ENCODE measurements at regions not wholly inside any gene's neighbourhood (a gene's known extent, or its start where the extent isn't known, plus 50 kb on each side); places are given as distances from the start of the nearest gene placed in this dataset.

DNA sequence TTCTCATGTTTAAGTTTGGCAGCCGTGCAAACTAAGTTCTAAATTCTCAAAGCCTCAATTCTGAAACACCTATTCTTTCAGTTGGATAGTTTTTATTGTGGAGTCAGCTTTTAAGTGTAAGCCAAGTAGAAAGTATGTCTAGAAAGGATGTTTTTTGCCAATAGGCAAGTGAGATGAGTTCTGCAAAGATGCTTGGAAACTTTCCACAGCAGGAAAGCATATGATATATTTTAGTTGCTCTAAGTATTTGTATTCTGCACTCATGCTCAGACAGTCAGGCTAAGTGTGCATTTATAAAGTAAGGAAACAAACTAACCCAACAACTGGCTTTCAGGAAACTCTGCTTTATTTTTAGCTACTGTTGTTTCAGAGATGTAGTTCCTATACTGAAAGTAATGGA is 67.3 kb upstream of the CDH18 start:
- H3K4me1 Mint-ChIP-seq (ENCODE audit: low read depth, unreplicated experiment): no peaks in the 10 kb centered on the region

GRCh38 chr5:20050262-20050661 is 62.3 kb upstream of the CDH18 start:
- Mint-ChIP-seq H3K4me1 (ENCODE audit: low read depth, unreplicated experiment) (no peaks in the 10 kb centered on the region), H3K27me3 (ENCODE audit: unreplicated experiment) (peaks cover 1% of the 10 kb centered on the region), H3K27ac (ENCODE audit: unreplicated experiment) (no peak overlapping the region), H3K4me3 (ENCODE audit: unreplicated experiment) (no peak overlapping the region), H3K9me3 (ENCODE audit: unreplicated experiment) (no peaks in the 10 kb centered on the region), H3K36me3 (ENCODE audit: unreplicated experiment) (no peaks in the 10 kb centered on the region)
- TF ChIP-seq, protein P1, sequence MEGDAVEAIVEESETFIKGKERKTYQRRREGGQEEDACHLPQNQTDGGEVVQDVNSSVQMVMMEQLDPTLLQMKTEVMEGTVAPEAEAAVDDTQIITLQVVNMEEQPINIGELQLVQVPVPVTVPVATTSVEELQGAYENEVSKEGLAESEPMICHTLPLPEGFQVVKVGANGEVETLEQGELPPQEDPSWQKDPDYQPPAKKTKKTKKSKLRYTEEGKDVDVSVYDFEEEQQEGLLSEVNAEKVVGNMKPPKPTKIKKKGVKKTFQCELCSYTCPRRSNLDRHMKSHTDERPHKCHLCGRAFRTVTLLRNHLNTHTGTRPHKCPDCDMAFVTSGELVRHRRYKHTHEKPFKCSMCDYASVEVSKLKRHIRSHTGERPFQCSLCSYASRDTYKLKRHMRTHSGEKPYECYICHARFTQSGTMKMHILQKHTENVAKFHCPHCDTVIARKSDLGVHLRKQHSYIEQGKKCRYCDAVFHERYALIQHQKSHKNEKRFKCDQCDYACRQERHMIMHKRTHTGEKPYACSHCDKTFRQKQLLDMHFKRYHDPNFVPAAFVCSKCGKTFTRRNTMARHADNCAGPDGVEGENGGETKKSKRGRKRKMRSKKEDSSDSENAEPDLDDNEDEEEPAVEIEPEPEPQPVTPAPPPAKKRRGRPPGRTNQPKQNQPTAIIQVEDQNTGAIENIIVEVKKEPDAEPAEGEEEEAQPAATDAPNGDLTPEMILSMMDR (IDR thresholded peaks at IDR 0.05; ENCODE audit: partially characterized antibody, unreplicated experiment): no peak
- no peak for DNase-seq

More for the DNA sequence above, 67.3 kb upstream of the CDH18 start:
- no peak for DNase-seq
- Mint-ChIP-seq H3K36me3 (ENCODE audit: unreplicated experiment) (no peaks in the 10 kb centered on the region), H3K4me3 (ENCODE audit: unreplicated experiment) (no peak overlapping the region), H3K27ac (ENCODE audit: unreplicated experiment) (no peak overlapping the region), H3K9me3 (ENCODE audit: unreplicated experiment) (no peaks in the 10 kb centered on the region), H3K27me3 (ENCODE audit: unreplicated experiment) (no peaks in the 10 kb centered on the region)
- TF ChIP-seq, protein P1 (IDR thresholded peaks at IDR 0.05; ENCODE audit: partially characterized antibody, unreplicated experiment): no peak

- H3K4me1 Mint-ChIP-seq (ENCODE audit: low read depth, unreplicated experiment): no peaks in the 10 kb centered on the region
- H3K36me3 Mint-ChIP-seq (ENCODE audit: unreplicated experiment): no peaks in the 10 kb centered on the region
- H3K27ac Mint-ChIP-seq (ENCODE audit: unreplicated experiment): no peak overlapping the region
- TF ChIP-seq, protein P1 (IDR thresholded peaks at IDR 0.05; ENCODE audit: partially characterized antibody, unreplicated experiment): no peak
- no peak overlapping the region for H3K4me3 Mint-ChIP-seq (ENCODE audit: unreplicated experiment)
- no peak for DNase-seq
- no peaks in the 10 kb centered on the region for H3K9me3 Mint-ChIP-seq (ENCODE audit: unreplicated experiment)
- H3K27me3 Mint-ChIP-seq (ENCODE audit: unreplicated experiment): no peaks in the 10 kb centered on the region
These were observed 56.5 kb upstream of the CDH18 start for GRCh38 chr5:20044460-20044859.

DNA sequence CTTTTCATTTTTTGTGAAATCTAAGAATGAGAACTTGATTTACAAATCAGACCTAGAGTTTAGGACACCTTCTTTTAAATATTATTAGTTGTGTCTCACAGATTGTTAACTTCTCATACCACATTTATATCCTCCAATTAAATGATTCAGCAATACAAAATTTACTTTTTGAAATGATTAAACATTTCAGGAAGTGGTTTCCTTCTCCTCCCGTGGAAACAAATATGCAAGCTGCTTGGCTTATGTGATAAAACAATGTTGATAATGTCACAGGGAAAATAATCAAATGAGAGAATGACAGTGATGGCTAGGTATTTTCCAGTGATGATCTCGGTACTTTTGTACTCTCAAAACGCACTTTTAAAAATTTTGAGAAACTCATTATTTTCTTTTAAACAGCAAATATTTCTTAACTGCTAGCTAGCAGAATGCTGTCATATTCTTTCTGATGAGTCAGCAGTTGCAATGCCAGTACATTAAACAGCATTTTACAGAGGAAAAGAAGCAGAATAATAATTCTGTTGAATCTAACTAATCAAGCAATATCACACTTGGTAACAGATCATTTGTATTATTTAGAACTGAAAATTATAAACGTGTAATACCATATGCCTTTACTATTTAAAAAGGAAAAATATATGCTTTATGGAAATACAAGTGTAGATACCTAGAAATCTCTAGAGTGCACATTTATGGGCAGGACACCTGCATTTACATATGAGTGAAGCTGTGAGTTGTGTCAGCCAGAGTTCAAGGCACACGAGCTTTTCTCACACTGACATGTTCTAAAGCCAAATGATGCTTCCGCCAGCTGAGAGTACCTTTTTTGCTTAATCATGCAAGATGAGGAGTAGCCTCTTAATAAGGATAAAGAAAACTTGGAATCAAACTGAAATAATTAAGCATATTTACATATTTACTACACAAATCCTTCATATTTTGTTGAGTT is 53.6 kb upstream of the CDH18 start:
- DNase-seq: no peak
- TF ChIP-seq, protein P1 (IDR thresholded peaks at IDR 0.05; ENCODE audit: partially characterized antibody, unreplicated experiment): no peak
- Mint-ChIP-seq H3K9me3 (ENCODE audit: unreplicated experiment) (no peaks in the 10 kb centered on the region), H3K4me1 (ENCODE audit: low read depth, unreplicated experiment) (no peaks in the 10 kb centered on the region), H3K4me3 (ENCODE audit: unreplicated experiment) (no peak overlapping the region), H3K27ac (ENCODE audit: unreplicated experiment) (no peak overlapping the region), H3K36me3 (ENCODE audit: unreplicated experiment) (peaks cover 4% of the 10 kb centered on the region), H3K27me3 (ENCODE audit: unreplicated experiment) (no peaks in the 10 kb centered on the region)

GRCh38 chr5:20040901-20041300 is 52.9 kb upstream of the CDH18 start:
- H3K9me3 Mint-ChIP-seq (ENCODE audit: unreplicated experiment): no peaks in the 10 kb centered on the region
- no peak overlapping the region for H3K27ac Mint-ChIP-seq (ENCODE audit: unreplicated experiment)
- no peak overlapping the region for H3K4me3 Mint-ChIP-seq (ENCODE audit: unreplicated experiment)
- no peak for DNase-seq
- no peaks in the 10 kb centered on the region for H3K27me3 Mint-ChIP-seq (ENCODE audit: unreplicated experiment)
- H3K4me1 Mint-ChIP-seq (ENCODE audit: low read depth, unreplicated experiment): no peaks in the 10 kb centered on the region
- TF ChIP-seq, protein P1 (IDR thresholded peaks at IDR 0.05; ENCODE audit: partially characterized antibody, unreplicated experiment): no peak
- peaks cover 4% of the 10 kb centered on the region for H3K36me3 Mint-ChIP-seq (ENCODE audit: unreplicated experiment)

Data from glutamatergic neuron (in vitro differentiated cells).